ENCODE measurements at regions not wholly inside any gene's neighbourhood (a gene's known extent, or its start where the extent isn't known, plus 50 kb on each side); places are given as distances from the start of the nearest gene placed in this dataset.

DNA sequence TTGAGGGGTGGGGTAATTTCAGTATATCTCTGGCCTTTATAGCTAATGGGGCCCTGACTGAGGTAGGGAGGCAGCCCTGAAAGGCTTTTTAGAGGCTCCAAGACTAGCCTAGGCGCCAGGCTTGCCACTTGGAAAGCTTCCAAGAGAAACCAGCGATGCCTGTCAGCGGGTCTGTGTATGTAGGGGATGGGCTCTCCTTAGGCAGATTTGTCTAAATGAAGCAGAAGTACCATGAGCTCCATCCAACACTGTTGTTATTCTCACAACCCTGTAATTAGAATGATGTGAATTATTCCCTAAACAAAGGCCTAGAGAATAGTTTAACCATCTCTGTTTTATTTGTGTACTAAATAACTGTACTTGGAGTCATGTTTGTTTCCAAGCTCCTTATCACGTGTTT, 138.1 kb downstream of the B3GNT2 start:
- Mint-ChIP-seq H3K27ac (no peak overlapping the region), H3K27me3 (peaks cover 0 to 2% (median 0%) of the 10 kb centered on the region in 5 donors), H3K9me3 (peaks cover 0 to 6% (median 0%) of the 10 kb centered on the region in 11 donors), H3K4me3 (no peak overlapping the region), H3K36me3 (no peaks in the 10 kb centered on the region), H3K4me1 (peaks cover 0 to 7% (median 0%) of the 10 kb centered on the region in 7 donors)
- intact Hi-C loops (cut with micrococcal nuclease): no loop called here
- Histone ChIP-seq H3K27ac (ENCODE audit: low read depth, low read length) (no peak overlapping the region), H3K36me3 (ENCODE audit: control insufficient read depth in 2 of 3, insufficient read depth in 3 of 3, low read length in 3 of 3) (no peaks in the 10 kb centered on the region), H3K4me1 (ENCODE audit: control insufficient read depth in 2 of 2, insufficient read depth in 2 of 2, low read length in 2 of 2) (peaks cover 0 to 10% of the 10 kb centered on the region in 2 donors), H3K4me3 (ENCODE audit: low read length) (no peak overlapping the region), H3K9me3 (ENCODE audit: control insufficient read depth in 2 of 3, low read length in 3 of 3) (no peaks in the 10 kb centered on the region), H3K27me3 (ENCODE audit: control insufficient read depth in 2 of 2, insufficient read depth in 2 of 2, low read length in 2 of 2) (no peaks in the 10 kb centered on the region)
- CTCF ChIA-PET: interaction anchor here (0.6 to 0.7 kb wide), 2 partner anchors 64 to 145 kb away, joined by 4 to 5 read pairs; no protein-coding TSS in a partner anchor
- POLR2A ChIA-PET: no interaction called here
- DNase-seq: no peak
- no peak for ATAC-seq

- POLR2A ChIA-PET: no interaction called here
- H3K4me1 ChIP-seq (ENCODE audit: control insufficient read depth in 2 of 2, insufficient read depth in 2 of 2, low read length in 2 of 2): peaks cover 0 to 15% of the 10 kb centered on the region in 2 donors
- DNase-seq (no peak), ATAC-seq (no peak)
- H3K27me3 Mint-ChIP-seq: peaks cover 0 to 5% (median 0%) of the 10 kb centered on the region in 5 donors
- CTCF ChIA-PET: no interaction called here
- no peaks in the 10 kb centered on the region for H3K27me3 ChIP-seq (ENCODE audit: control insufficient read depth in 2 of 2, insufficient read depth in 2 of 2, low read length in 2 of 2)
- H3K27ac ChIP-seq (ENCODE audit: low read depth, low read length): no peak overlapping the region
- intact Hi-C loops (cut with micrococcal nuclease): no loop called here
- no peak overlapping the region for H3K4me3 Mint-ChIP-seq
- peaks cover 0 to 5% (median 0%) of the 10 kb centered on the region in 7 donors for H3K4me1 Mint-ChIP-seq
- no peaks in the 10 kb centered on the region for H3K9me3 ChIP-seq (ENCODE audit: control insufficient read depth in 2 of 3, low read length in 3 of 3)
- peaks cover 0 to 3% (median 0%) of the 10 kb centered on the region in 5 donors for H3K36me3 Mint-ChIP-seq
- H3K27ac Mint-ChIP-seq: no peak overlapping the region
- H3K36me3 ChIP-seq (ENCODE audit: control insufficient read depth in 2 of 3, insufficient read depth in 3 of 3, low read length in 3 of 3): no peaks in the 10 kb centered on the region
- H3K9me3 Mint-ChIP-seq: peaks cover 0 to 12% (median 2%) of the 10 kb centered on the region in 11 donors
- H3K4me3 ChIP-seq (ENCODE audit: low read length): no peak overlapping the region
Measured at GRCh38 chr2:62330959-62331358, 135.0 kb downstream of the B3GNT2 start.

DNA sequence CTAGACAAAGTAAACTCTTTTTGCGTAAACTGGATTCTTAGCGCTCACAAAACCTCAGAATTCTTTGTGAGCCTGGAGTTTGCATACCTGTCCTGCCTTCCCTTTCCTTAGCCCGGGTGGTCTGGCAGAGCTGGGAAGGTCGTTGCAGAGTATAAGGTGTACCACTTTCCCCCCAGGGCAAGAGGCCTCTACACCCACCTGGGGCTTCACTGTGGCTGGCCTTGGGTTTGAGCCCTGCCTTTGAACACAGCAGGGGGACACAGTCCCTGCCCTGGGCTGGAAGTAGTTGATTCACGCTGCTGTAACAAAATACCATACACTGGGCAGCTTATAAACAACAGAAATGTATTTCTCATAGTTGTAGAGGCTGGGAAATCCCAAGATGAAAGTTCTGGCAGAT, 133.9 kb downstream of the B3GNT2 start:
- peaks cover 0 to 5% (median 0%) of the 10 kb centered on the region in 5 donors for H3K27me3 Mint-ChIP-seq
- ATAC-seq (no peak), DNase-seq (no peak)
- Histone ChIP-seq H3K4me1 (ENCODE audit: control insufficient read depth in 2 of 2, insufficient read depth in 2 of 2, low read length in 2 of 2) (peaks cover 0 to 15% of the 10 kb centered on the region in 2 donors), H3K27me3 (ENCODE audit: control insufficient read depth in 2 of 2, insufficient read depth in 2 of 2, low read length in 2 of 2) (no peaks in the 10 kb centered on the region), H3K9me3 (ENCODE audit: control insufficient read depth in 2 of 3, low read length in 3 of 3) (peaks cover 0 to 5% (median 0%) of the 10 kb centered on the region in 3 experiments), H3K4me3 (ENCODE audit: low read length) (no peak overlapping the region), H3K36me3 (ENCODE audit: control insufficient read depth in 2 of 3, insufficient read depth in 3 of 3, low read length in 3 of 3) (no peaks in the 10 kb centered on the region), H3K27ac (ENCODE audit: low read depth, low read length) (no peak overlapping the region)
- POLR2A ChIA-PET: no interaction called here
- CTCF ChIA-PET: no interaction called here
- H3K4me1 Mint-ChIP-seq: peaks cover 0 to 2% (median 0%) of the 10 kb centered on the region in 7 donors
- intact Hi-C loops (cut with micrococcal nuclease): no loop called here
- peaks cover 0 to 20% (median 8%) of the 10 kb centered on the region in 11 donors for H3K9me3 Mint-ChIP-seq
- no peak overlapping the region for H3K27ac Mint-ChIP-seq
- H3K36me3 Mint-ChIP-seq: peaks cover 0 to 9% (median 2%) of the 10 kb centered on the region in 5 donors
- H3K4me3 Mint-ChIP-seq: no peak overlapping the region

- no peak overlapping the region for H3K27ac Mint-ChIP-seq
- peaks cover 0 to 2% (median 0%) of the 10 kb centered on the region in 7 donors for H3K4me1 Mint-ChIP-seq
- peaks cover 0 to 8% (median 0%) of the 10 kb centered on the region in 5 donors for H3K27me3 Mint-ChIP-seq
Measured at GRCh38 chr2:62326735-62327134, 130.8 kb downstream of the B3GNT2 start.

DNA sequence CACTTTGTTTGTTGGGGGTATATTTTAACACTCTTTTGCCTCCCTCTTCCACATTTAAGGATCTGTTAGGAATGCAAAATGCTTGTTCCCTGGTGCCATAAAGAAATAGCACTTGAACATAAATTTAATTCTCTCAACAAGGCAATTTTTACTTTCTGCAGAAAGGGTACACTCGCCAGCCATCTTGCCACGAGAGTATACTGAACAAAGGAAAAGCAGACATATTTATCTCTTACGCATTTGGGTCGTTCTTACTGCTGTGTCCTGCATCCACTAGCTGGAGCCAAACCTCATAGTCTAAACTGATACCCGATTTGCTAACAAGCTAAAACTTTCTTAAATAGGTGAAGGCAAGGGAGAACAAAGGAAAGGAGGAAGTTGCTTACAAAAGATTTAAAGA, 129.5 kb downstream of the B3GNT2 start:
- ATAC-seq: no peak
- CTCF ChIA-PET: no interaction called here
- peaks cover 0 to 5% (median 0%) of the 10 kb centered on the region in 3 experiments for H3K9me3 ChIP-seq (ENCODE audit: control insufficient read depth in 2 of 3, low read length in 3 of 3)
- intact Hi-C loops (cut with micrococcal nuclease): no loop called here
- Mint-ChIP-seq H3K27me3 (peaks cover 0 to 8% (median 0%) of the 10 kb centered on the region in 5 donors), H3K4me1 (peaks cover 0 to 2% (median 0%) of the 10 kb centered on the region in 7 donors), H3K27ac (no peak overlapping the region), H3K36me3 (peaks cover 0 to 9% (median 4%) of the 10 kb centered on the region in 5 donors), H3K9me3 (peaks cover 0 to 30% (median 12%) of the 10 kb centered on the region in 11 donors), H3K4me3 (no peak overlapping the region)
- POLR2A ChIA-PET: no interaction called here
- no peak overlapping the region for H3K4me3 ChIP-seq (ENCODE audit: low read length)
- H3K27ac ChIP-seq (ENCODE audit: low read depth, low read length): no peak overlapping the region
- H3K27me3 ChIP-seq (ENCODE audit: control insufficient read depth in 2 of 2, insufficient read depth in 2 of 2, low read length in 2 of 2): no peaks in the 10 kb centered on the region
- no peak for DNase-seq
- H3K36me3 ChIP-seq (ENCODE audit: control insufficient read depth in 2 of 3, insufficient read depth in 3 of 3, low read length in 3 of 3): no peaks in the 10 kb centered on the region
- peaks cover 0 to 15% of the 10 kb centered on the region in 2 donors for H3K4me1 ChIP-seq (ENCODE audit: control insufficient read depth in 2 of 2, insufficient read depth in 2 of 2, low read length in 2 of 2)

More at GRCh38 chr2:62326735-62327134, 130.8 kb downstream of the B3GNT2 start:
- Histone ChIP-seq H3K9me3 (ENCODE audit: control insufficient read depth in 2 of 3, low read length in 3 of 3) (peaks cover 0 to 5% (median 0%) of the 10 kb centered on the region in 3 experiments), H3K4me1 (ENCODE audit: control insufficient read depth in 2 of 2, insufficient read depth in 2 of 2, low read length in 2 of 2) (peaks cover 0 to 10% of the 10 kb centered on the region in 2 donors), H3K36me3 (ENCODE audit: control insufficient read depth in 2 of 3, insufficient read depth in 3 of 3, low read length in 3 of 3) (no peaks in the 10 kb centered on the region), H3K4me3 (ENCODE audit: low read length) (no peak overlapping the region), H3K27ac (ENCODE audit: low read depth, low read length) (no peak overlapping the region), H3K27me3 (ENCODE audit: control insufficient read depth in 2 of 2, insufficient read depth in 2 of 2, low read length in 2 of 2) (no peaks in the 10 kb centered on the region)
- Mint-ChIP-seq H3K9me3 (peaks cover 0 to 30% (median 12%) of the 10 kb centered on the region in 11 donors), H3K4me3 (no peak overlapping the region), H3K36me3 (peaks cover 0 to 9% (median 4%) of the 10 kb centered on the region in 5 donors)
- ATAC-seq (no peak), DNase-seq (no peak)
- CTCF ChIA-PET: no interaction called here
- intact Hi-C loops (cut with micrococcal nuclease): no loop called here
- POLR2A ChIA-PET: no interaction called here

- POLR2A ChIA-PET: no interaction called here
- no peak overlapping the region for H3K27ac Mint-ChIP-seq
- intact Hi-C loops (cut with micrococcal nuclease): no loop called here
Measured at GRCh38 chr2:62321380-62322289, 125.7 kb downstream of the B3GNT2 start.

More at GRCh38 chr2:62321380-62322289, 125.7 kb downstream of the B3GNT2 start:
- Histone ChIP-seq H3K27ac (ENCODE audit: low read depth, low read length) (no peak overlapping the region), H3K36me3 (ENCODE audit: control insufficient read depth in 2 of 3, insufficient read depth in 3 of 3, low read length in 3 of 3) (no peaks in the 10 kb centered on the region), H3K4me3 (ENCODE audit: low read length) (no peak overlapping the region), H3K9me3 (ENCODE audit: control insufficient read depth in 2 of 3, low read length in 3 of 3) (peaks cover 0 to 5% (median 0%) of the 10 kb centered on the region in 3 experiments), H3K4me1 (ENCODE audit: control insufficient read depth in 2 of 2, insufficient read depth in 2 of 2, low read length in 2 of 2) (peaks cover 0 to 10% of the 10 kb centered on the region in 2 donors), H3K27me3 (ENCODE audit: control insufficient read depth in 2 of 2, insufficient read depth in 2 of 2, low read length in 2 of 2) (no peaks in the 10 kb centered on the region)
- ATAC-seq: no peak
- Mint-ChIP-seq H3K4me1 (peaks cover 0 to 8% (median 0%) of the 10 kb centered on the region in 7 donors), H3K9me3 (peaks cover 0 to 27% (median 11%) of the 10 kb centered on the region in 11 donors), H3K36me3 (peaks cover 0 to 9% (median 4%) of the 10 kb centered on the region in 5 donors), H3K27me3 (peaks cover 0 to 7% (median 0%) of the 10 kb centered on the region in 5 donors), H3K4me3 (no peak overlapping the region)
- CTCF ChIA-PET: interaction anchor here (1.0 kb wide), 1 partner anchor 9 kb away, joined by 4 read pairs; no protein-coding TSS in a partner anchor
- DNase-seq: no peak
